ENCODE measurements at regions not wholly inside any gene's neighbourhood (a gene's known extent, or its start where the extent isn't known, plus 50 kb on each side); places are given as distances from the start of the nearest gene placed in this dataset.
A peak's percentile ranks its signal among the peaks of the same experiment; 100 is the strongest.

DNA sequence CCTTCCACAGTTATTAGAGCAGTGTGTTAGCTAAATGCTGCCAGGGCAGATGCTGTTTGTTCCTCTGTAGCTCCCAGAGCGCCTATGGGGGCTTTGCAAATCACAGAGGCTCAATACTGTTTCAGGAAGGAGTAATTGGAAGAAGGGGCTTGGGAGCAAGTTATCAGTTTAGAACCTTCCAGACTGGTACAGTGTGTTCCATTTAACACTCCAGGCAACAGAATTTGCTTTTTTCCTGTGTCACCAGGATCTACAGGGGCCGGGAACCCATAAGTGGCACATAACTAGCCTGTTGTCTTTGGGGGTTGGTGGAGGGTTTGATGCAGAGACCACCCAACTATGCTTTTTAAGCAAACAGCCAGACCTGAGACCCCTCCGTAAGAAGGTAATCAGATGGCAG lies 307.3 kb upstream of the KCNN2 start:
- Histone ChIP-seq H3K27me3 (no peaks in the 10 kb centered on the region), H3K27ac (peak overlapping the region in 2 of 4 donors; percentile 45 to 51), H3K9me3 (no peaks in the 10 kb centered on the region), H3K36me3 (no peaks in the 10 kb centered on the region), H3K4me3 (peak overlapping the region in 3 of 4 donors; percentile 28 to 60 (median 34)), H3K4me1 (peaks cover 0 to 4% (median 0%) of the 10 kb centered on the region in 3 donors)
- TF ChIP-seq, protein P1, sequence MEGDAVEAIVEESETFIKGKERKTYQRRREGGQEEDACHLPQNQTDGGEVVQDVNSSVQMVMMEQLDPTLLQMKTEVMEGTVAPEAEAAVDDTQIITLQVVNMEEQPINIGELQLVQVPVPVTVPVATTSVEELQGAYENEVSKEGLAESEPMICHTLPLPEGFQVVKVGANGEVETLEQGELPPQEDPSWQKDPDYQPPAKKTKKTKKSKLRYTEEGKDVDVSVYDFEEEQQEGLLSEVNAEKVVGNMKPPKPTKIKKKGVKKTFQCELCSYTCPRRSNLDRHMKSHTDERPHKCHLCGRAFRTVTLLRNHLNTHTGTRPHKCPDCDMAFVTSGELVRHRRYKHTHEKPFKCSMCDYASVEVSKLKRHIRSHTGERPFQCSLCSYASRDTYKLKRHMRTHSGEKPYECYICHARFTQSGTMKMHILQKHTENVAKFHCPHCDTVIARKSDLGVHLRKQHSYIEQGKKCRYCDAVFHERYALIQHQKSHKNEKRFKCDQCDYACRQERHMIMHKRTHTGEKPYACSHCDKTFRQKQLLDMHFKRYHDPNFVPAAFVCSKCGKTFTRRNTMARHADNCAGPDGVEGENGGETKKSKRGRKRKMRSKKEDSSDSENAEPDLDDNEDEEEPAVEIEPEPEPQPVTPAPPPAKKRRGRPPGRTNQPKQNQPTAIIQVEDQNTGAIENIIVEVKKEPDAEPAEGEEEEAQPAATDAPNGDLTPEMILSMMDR (IDR thresholded peaks at IDR 0.05): no peak
- DNase-seq (no peak), FAIRE-seq (no peak), ATAC-seq (peak; percentile 28 to 52 (median 38))
- WGBS, 2 donors: 33 to 42% methylated on average over 3 of the region's 3 CpGs
- intact Hi-C loops (cut with DNase I): no loop called here

DNA sequence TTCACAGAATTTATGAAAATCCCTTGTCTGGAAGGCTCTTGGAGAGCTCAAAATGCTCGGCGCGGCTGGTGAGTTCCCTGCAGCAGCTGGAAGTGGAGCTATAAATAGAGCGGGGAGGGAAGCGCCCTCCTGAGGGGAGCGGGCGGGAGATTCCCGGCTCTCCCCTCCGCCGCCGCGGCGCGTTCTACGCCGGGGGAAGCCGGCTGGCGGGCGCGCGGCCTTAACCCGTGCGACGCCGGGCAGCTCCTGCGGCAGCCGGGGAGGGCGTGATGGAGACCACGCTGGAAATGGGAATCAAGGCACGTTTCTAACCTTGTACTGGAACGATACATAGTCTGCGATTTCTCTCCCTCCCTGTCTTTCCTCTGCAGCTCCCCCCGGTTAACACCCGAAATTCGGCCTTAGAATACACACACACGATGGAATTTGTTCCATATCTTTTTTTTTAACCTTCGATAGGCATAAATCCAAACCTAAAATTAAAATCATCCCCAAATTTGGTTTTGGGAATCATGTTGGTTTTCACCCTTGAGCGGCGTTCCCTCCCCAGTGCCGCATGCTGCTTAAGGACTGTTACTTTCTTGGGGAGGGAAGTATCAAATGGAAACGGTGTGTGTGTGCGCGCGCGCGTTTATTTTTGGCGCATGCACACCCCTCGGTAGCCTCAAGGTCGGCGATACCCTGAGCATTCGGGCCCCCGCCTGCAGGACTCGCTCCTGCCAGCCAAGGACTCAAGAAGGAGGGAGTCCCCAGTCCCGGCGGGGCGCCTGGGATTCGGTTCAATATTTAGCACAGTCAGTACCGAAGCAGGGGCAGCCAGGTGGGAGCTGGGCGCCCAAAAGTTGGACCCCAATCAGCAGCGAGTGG lies 306.3 kb upstream of the KCNN2 start:
- ATAC-seq (peak; percentile 94 to 96 (median 94)), DNase-seq (peak; percentile 64 to 86 (median 76)), FAIRE-seq (no peak)
- Histone ChIP-seq H3K27ac (peak overlapping the region in 2 of 4 donors; percentile 45 to 51), H3K36me3 (no peaks in the 10 kb centered on the region), H3K4me3 (peak overlapping the region; percentile 11 to 60 (median 31)), H3K27me3 (no peaks in the 10 kb centered on the region), H3K9me3 (no peaks in the 10 kb centered on the region), H3K4me1 (peaks cover 0 to 4% (median 0%) of the 10 kb centered on the region in 3 donors)
- TF ChIP-seq, protein P1 (IDR thresholded peaks at IDR 0.05): no peak
- intact Hi-C loops (cut with DNase I): no loop called here
- WGBS, 2 donors: 1% methylated on average over 54 to 60 of the region's 60 CpGs

DNA sequence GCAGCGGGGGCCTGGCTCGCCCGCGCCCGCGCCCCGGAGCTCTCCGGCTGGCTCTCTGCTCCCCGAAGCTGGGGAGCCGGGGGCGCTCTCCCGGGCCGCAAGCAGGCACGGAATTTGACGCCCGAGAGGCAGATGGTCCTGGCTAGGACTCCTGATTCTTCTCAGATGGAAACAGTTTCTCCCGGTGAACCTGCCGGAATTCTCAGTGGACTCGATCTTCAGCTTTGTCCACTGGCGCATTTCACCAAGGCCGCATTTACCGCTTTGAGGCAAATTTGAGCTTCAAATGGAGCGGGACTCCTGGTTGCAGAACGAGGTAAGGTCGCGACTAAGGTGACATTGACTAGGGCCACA lies 305.7 kb upstream of the KCNN2 start:
- no peak for FAIRE-seq
- peaks cover 0 to 4% (median 0%) of the 10 kb centered on the region in 3 donors for H3K4me1 ChIP-seq
- intact Hi-C loops (cut with DNase I): no loop called here
- DNase-seq: no peak
- H3K27me3 ChIP-seq: no peaks in the 10 kb centered on the region
- H3K4me3 ChIP-seq: peak overlapping the region; percentile 11 to 60 (median 31)
- 6 to 7% methylated on average over 23 to 26 of the region's 26 CpGs for WGBS, 2 donors
- ATAC-seq: peak; percentile 28 to 47 (median 44)
- H3K36me3 ChIP-seq: no peaks in the 10 kb centered on the region
- H3K9me3 ChIP-seq: no peaks in the 10 kb centered on the region
- H3K27ac ChIP-seq: peak overlapping the region in 2 of 4 donors; percentile 45 to 51
- TF ChIP-seq, protein P1 (IDR thresholded peaks at IDR 0.05): no peak

DNA sequence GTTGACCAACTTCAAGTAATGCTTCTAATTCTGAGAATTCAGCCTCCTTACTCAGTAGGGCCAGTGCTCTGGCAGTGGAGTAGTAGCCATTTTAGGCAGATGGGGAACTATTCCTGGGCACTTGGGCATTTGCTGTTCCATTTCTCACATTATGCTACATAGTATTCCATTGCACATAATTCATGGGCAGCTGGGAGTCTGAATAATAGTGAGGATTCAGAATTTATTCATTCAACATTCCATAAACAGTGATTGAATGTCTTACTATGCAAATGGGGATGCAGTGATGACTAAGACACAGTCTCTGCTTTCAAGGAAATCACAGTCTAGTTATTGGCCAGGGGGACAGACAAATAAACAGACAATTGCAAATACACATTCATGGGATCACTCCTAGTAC lies 301.0 kb upstream of the KCNN2 start:
- TF ChIP-seq, protein P1 (IDR thresholded peaks at IDR 0.05): no peak
- Histone ChIP-seq H3K27me3 (no peaks in the 10 kb centered on the region), H3K9me3 (no peaks in the 10 kb centered on the region), H3K4me1 (peaks cover 0 to 6% (median 5%) of the 10 kb centered on the region in 3 donors), H3K36me3 (no peaks in the 10 kb centered on the region), H3K4me3 (no peak overlapping the region), H3K27ac (no peak overlapping the region)
- intact Hi-C loops (cut with DNase I): no loop called here
- no peak for ATAC-seq
- no peak for DNase-seq
- FAIRE-seq: no peak
